ENCODE measurements at regions not wholly inside any gene's neighbourhood (a gene's known extent, or its start where the extent isn't known, plus 50 kb on each side); places are given as distances from the start of the nearest gene placed in this dataset.
"Not testable (repeated sequence)": the region's sequence is repeated elsewhere in the genome, so short reads cannot be mapped to it uniquely, and the experiment has no call there.

DNA sequence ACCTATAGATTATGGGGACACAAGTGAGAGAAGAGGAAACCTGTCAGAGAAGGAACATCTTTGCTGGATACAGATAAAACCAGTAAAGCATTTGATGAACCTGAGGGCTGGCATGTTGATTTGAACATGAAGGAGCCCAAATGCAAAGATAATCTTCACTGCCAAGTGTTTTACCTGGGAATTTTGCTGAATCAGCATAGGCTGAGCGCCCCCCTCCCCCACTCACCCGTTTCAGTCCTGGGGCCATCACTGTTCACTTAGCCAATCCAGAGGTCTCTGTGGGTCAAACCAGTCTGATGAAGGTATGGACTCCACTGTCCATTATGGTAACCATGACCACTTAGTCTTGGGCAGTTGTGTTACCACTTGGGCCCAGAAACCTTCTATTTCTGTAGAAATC is 466.0 kb upstream of the GRM7 start:
- DNase-seq (ENCODE audit: low read depth), result no peak
- TF ChIP-seq, protein P1, sequence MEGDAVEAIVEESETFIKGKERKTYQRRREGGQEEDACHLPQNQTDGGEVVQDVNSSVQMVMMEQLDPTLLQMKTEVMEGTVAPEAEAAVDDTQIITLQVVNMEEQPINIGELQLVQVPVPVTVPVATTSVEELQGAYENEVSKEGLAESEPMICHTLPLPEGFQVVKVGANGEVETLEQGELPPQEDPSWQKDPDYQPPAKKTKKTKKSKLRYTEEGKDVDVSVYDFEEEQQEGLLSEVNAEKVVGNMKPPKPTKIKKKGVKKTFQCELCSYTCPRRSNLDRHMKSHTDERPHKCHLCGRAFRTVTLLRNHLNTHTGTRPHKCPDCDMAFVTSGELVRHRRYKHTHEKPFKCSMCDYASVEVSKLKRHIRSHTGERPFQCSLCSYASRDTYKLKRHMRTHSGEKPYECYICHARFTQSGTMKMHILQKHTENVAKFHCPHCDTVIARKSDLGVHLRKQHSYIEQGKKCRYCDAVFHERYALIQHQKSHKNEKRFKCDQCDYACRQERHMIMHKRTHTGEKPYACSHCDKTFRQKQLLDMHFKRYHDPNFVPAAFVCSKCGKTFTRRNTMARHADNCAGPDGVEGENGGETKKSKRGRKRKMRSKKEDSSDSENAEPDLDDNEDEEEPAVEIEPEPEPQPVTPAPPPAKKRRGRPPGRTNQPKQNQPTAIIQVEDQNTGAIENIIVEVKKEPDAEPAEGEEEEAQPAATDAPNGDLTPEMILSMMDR (conservative IDR thresholded peaks at IDR 0.05; ENCODE audit: low read length), result no peak
- no peak overlapping the region for H3K4me3 ChIP-seq (ENCODE audit: low read length)

DNA sequence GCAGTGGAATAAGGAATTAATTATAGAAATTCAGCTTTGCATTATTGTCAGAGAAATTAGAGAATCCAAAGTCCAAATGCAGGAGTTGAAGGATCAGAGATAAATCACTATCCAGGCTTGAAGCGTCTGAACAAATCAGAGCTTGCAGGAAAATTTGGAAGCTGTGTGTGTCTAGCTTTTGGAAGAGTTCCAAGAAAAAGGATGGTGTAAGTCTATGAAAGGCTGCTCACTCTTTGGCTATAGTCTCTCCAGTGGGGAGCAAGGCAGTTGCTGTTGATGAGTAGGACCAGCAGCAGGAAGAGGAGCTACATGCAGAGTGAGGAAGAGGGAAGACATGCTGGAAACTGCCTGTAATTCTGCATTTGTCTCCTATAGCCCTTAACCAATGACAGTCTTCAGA is 464.3 kb upstream of the GRM7 start:
- DNase-seq (ENCODE audit: low read depth), result no peak
- TF ChIP-seq, protein P1 (conservative IDR thresholded peaks at IDR 0.05; ENCODE audit: low read length), result no peak
- H3K4me3 ChIP-seq (ENCODE audit: low read length), result no peak overlapping the region

DNA sequence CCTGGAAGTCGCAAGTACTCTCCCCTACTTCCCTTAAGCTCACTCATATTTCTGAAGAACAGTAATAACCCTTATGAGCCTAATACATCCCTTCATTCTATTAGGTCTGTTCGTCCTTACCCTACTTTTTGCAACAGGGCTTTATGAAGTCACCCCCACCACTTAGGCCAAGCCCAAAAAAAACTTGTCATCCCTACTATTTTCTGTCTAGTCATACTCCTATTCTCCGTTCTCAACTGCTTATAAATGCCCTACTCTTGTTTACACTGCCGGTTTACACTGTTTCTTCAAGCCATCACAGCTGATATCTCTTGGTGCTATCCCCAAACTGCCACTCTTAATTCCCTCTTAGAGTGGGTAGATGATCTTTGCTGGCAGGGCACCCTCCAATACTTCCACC is 458.2 kb upstream of the GRM7 start:
- not testable (repeated sequence) for H3K4me3 ChIP-seq (ENCODE audit: low read length); DNase-seq (ENCODE audit: low read depth)

DNA sequence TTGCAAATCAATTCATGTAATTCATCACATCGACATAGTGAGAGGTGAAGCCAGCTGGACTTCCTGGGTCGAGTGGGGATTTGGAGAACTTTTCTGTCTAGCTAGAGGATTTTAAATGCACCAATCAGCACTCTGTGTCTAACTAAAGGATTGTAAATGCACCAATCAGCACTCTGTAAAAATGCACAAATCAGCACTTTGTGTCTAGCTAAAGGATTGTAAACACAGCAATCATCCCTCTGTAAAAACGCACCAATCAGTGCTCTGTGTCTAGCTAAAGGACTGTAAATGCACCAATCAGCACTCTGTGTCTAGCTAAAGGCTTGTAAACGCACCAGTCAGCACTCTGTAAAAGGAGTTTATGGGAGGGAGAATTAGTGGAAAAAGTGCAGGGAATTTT is 454.0 kb upstream of the GRM7 start:
- H3K4me3 ChIP-seq (ENCODE audit: low read length); DNase-seq (ENCODE audit: low read depth): not testable (repeated sequence)

DNA sequence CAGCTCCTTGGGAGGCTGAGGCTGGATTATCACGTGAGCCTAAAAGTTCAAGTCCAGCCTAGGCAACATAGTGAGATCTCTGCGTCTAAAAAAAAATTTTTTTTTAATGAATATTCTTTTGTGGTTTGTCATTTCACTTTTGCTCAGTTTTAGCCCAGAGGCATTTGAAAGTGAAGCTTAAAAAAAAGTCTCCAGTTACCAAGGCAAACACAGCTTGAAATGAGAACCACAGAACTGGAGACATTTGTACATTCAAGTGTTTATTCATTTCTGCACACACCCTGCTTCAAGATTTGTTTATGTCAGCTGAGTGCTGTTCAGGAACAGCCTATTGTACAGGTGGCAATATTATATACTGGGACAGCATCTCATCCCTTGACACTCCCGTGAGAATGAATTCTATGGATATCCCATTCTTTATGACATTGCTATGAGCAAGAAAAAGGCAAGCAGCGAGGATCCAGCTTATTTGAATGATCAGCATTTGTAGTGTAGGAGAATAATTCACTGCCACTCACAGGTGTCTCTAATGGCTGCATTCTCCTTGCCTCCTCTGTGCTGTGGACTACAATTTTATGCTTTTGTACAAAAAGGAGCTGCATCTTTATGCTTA is 444.8 kb upstream of the GRM7 start:
- no peak for DNase-seq (ENCODE audit: low read depth)
- TF ChIP-seq, protein P1 (conservative IDR thresholded peaks at IDR 0.05; ENCODE audit: low read length), result no peak
- H3K4me3 ChIP-seq (ENCODE audit: low read length), result no peak overlapping the region

DNA sequence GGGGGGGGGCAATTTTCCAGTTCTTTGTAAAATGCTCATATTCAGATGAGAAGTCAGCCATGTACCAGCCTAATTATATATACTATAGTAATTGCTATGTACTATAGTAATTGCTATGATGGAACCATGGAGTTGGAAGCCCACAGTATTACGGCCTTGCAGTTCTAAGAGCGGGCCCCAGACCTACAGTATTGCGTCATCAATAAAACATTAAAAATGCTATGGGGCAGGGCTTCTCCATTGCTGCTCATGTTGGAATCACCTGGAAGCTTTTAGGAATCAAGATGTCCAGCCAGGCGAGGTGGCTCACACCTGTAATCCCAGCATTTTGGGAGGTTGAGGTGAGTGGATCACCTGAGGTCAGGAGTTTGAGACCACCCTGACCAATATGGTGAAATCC is 443.7 kb upstream of the GRM7 start:
- TF ChIP-seq, protein P1 (conservative IDR thresholded peaks at IDR 0.05; ENCODE audit: low read length), result no peak
- no peak for DNase-seq (ENCODE audit: low read depth)
- no peak overlapping the region for H3K4me3 ChIP-seq (ENCODE audit: low read length)

DNA sequence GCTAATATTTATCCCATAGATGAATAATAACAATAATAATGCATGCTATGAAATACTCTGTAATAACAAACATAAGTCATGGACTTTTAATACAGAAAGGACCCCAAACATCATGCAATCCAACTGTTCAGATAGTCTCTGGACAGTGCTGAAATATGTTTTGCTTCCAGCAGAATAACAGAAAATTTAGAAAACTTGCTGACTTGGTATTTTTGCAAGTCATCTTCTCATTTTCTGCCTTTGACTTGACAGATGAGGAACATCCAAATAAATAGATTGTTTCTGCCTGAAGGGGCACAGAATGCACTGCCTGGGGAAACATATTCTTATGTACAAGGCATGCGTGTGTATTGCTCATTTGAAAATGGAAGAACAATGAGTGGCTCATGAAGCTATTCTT is 442.4 kb upstream of the GRM7 start:
- no peak for DNase-seq (ENCODE audit: low read depth)
- TF ChIP-seq, protein P1 (conservative IDR thresholded peaks at IDR 0.05; ENCODE audit: low read length), result no peak
- no peak overlapping the region for H3K4me3 ChIP-seq (ENCODE audit: low read length)

DNA sequence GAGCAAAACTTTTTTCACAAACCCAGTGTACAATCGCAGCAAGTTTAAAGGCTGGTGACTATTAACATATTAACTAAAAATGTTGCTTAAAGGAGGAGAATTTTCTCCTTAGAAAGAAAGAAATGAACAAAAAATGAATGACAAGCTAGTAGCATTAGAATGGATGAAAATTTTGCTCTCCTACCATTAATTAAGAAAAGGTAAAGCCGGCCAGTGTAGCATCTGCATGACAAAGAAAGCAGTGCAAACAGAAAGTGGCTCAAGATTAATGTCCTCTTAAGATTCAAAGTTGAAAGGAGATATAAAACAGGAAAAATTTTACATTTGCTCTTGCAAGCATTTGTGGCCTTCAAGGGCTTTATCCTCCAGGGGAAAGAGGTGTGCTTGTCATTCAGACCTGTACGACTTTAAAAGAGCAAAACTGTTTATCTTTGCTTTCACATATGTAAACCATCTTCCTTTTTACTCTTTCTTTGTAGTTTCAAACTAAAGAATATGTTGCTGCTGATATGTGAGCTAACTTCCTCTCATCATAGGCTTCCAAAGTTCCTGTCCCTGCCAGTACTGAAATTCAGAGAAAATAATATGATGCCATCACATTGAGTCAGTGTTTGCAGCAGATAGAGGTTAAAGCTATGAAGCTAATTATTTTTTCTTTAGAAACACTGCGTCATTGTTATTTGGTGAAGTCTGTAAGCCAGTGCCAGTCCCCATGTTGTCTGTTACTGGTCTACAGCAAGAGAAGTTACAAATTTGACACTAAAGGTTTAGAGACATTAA is 439.1 kb upstream of the GRM7 start:
- no peak overlapping the region for H3K4me3 ChIP-seq (ENCODE audit: low read length)
- TF ChIP-seq, protein P1 (conservative IDR thresholded peaks at IDR 0.05; ENCODE audit: low read length), result no peak
- DNase-seq (ENCODE audit: low read depth), result no peak

Measured in AG10803 (cell line).